Left lobe of liver (tissue), 2 donors: ENCODE measurements at regions not wholly inside any gene's neighbourhood (a gene's known extent, or its start where the extent isn't known, plus 50 kb on each side); places are given as distances from the start of the nearest gene placed in this dataset.

ENCODE experiments used
- ATAC-seq: fragments of 200-7000 bp; cut with Tn5 transposase; one replicate; pipeline ENCODE4 v1.9.1; 2020; ENCODE audit warnings: mild to moderate bottlenecking, moderate library complexity
- DNase-seq: peaks from one replicate; pipeline ENCODE4 v3.0.0-alpha.2; 2020; ENCODE audit warnings: low spot score
- donor health status: DM: no; HTN: no; CAD: no; lungs with moderate emphysema.
- donor health status: DM: no; HTN: yes; CAD: no.

DNA sequence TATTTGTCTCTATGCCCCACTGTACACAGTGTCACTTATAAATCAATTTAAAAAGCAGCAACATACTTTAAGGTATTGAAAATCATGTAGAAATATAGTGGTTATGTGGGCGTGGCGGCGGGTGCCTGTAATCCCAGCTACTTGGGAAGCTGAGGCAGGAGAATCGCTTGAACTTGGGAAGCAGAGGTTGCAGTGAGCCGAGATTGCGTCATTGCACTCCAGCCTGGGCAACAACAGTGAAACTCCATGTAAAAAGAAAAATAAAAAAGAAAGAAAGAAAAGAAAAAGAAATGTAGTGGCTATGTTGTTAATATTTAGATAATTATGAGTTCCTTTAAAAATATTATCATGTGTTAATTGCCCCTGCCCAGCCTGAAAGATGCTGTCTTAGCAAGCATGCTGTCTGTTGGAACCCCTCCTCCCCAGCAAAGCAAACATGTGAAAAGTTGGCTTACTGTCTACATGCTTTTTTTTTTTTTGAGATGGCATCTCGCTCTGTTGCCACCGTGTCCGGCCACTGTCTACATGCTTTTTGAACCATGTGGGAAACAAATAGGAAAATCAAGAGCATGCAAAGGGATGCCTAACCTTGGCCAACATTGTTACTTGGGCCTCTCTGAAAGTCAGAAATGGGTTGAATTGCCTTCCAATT is 151.4 kb upstream of the TSHZ2 start:
- ATAC-seq (peak; percentile 79), DNase-seq (no peak)

DNA sequence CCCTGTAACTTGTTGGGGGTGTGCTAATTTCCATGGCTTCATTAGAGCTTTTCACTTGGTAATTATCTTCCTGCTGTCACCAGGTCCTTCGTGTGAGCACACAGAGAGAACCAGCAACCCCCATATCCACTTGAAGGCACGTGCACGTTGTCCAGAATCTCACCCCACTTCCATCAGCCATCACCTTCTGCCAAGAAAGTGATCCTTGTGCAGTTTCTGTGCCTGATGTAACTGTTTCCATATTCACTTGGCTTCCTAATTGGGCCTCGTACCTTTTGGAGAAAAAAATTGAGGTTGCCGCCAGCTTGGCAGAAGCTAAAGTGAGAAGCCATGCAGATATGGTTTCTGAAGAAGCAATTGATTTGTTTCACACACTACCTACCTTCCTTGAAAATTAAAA is 153.7 kb upstream of the TSHZ2 start:
- DNase-seq (no peak), ATAC-seq (no peak)

DNA sequence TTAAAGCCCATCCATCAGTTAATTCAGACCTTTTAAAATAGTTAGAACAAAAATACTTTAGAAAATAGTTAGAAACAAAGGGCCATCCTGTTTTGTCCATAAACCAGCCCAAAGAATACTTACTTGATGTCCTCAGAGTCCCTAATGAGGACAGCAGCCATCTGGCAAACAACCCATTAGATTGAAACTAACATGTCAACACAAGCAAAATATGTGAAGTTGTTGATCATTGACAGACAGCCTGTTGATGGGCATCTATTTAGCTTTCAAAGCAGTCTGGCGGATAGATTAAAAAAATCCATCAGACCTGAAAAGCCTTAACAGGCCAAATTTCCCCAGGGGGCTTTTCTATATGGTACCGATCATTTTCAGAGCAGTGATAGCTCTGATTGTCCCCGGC is 154.2 kb upstream of the TSHZ2 start:
- no peak for ATAC-seq
- DNase-seq: no peak

DNA sequence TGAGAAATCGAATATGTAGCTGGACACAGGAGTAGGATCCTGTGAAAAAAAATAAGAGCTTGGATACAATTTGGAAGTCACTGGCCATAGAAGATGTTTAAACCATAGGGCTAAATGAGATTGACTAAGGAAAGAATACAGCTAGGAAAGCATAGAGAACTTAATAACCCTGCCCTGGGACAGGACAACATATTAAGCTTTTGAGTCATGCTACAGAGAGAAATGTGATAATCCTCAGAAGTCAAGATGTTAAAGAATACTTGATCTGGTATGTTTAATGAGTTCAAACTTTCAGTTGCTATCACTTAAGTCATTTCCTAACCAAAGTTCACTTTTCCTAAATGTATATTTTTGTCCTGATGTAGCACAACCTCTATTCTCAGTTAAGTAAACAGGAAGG is 154.6 kb upstream of the TSHZ2 start:
- DNase-seq (no peak), ATAC-seq (no peak)

DNA sequence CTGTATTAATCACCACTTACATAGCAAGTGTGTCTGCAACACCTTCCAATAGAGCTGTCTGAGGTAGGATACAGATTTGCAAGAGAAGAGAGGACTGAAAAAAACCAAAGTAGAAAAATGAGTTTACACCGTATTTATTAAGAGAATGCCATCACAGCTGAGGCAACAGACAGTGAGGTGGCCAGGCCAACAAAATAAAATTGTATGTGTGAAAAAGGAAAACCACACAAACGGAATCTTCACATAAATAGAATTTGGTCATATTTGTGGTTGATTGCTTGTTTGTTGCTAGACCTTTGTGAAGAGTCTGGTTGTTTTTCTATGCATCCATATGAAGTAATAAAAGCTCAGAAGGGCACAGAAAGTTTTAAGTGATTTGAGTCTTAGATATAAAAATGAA is 157.8 kb upstream of the TSHZ2 start:
- DNase-seq: no peak
- ATAC-seq: no peak

DNA sequence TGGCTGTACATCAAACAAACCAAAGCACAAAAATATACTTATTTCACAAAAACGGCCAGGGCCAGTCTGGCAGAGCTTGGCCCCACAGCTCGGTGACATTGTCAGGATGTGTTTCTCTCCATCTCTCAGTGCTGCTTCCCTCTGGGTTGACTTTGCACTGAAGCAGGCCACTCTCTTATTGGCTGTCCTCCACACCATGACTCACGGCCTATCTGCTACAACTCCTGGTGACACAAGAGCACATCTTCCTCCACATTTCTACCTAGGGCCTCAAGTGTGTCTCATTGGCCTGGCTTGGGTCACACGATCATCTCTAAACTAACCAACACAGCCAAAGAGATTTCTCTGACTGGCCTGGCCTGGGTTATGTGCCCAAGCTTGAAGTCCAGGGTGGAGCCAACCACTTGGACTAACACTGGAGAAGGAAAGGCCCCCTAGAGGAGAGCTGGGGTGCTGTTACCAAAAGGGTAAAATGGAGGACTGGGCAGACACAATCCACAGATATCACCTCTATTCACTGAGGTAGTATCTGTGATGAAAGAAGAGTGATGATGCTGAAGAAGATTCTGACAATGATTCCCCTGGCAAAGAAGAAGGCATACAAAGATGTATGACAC is 159.8 kb upstream of the TSHZ2 start:
- no peak for DNase-seq
- no peak for ATAC-seq

DNA sequence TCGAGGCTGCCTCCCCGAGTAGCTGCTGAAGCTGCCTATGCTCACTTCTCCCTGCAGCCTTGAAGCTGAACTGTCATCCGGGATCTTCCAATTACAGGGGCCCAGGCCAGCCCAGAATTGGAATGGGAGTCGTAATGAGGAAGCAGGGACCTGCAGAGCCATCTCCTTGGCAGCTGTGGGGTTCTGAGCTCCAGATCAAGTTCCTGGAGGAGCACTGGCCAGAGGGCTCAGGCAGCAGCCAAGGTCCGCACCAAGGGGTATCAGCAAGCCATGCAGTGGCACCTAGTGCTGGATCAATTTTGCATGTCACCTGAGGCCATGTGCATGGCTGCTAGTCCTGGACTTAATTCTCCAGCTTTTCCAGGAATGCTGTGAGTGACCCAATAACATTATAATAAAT is 163.2 kb upstream of the TSHZ2 start:
- ATAC-seq: no peak

DNA sequence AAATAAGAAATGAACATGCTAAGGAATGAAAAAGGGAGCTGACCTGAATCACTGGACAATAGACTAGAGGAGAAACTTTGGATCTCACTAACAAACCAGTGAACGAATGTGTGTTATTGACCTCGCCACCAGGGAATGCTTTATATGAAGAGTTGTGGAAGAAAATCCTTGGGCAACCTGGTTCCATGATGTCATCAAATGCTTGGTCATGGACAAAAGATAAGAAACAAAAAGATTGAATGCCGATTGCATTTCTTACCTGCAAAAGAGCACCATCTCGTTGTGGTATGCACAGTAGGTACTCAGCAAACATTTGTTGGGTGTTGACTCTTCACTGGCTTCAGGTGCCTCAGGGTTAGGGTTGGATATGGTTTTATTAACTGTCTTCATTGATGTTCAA is 165.2 kb upstream of the TSHZ2 start:
- ATAC-seq: no peak
- no peak for DNase-seq

More for the DNA sequence above, 163.2 kb upstream of the TSHZ2 start:
- no peak for DNase-seq

DNA sequence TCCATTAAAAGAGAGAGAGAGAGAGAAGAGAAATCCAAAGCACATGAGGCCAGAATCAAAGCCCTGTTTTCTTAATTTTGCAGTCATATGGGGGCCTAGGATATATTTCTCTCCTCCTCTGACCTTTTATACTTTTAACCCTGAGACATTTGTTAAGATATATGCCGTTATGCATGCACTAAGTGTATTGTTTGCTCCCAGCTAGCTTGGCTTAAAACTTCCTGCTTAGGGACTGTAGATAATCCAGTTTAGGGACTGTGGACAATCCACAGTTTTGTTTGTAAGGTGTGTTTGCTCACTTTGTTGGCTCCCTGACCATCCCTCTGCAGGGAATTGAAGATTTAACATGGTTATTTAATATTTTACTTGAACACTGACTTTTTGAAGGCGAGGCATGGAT is 166.3 kb upstream of the TSHZ2 start:
- DNase-seq (no peak), ATAC-seq (peak; percentile 42)

DNA sequence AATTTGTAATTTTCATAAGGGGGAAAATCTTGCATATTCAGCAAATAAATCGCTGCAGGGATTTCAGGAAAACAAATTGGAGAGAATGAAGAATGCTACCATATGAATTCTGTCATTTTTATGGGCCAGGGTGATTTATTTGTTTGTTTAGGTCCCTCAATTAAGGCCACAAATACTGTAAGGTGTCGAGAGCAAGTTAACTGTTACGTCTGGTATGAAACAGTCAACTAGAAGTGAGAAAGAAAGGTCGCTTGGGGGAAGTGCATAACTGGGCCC is 166.9 kb upstream of the TSHZ2 start:
- DNase-seq (no peak), ATAC-seq (no peak)

DNA sequence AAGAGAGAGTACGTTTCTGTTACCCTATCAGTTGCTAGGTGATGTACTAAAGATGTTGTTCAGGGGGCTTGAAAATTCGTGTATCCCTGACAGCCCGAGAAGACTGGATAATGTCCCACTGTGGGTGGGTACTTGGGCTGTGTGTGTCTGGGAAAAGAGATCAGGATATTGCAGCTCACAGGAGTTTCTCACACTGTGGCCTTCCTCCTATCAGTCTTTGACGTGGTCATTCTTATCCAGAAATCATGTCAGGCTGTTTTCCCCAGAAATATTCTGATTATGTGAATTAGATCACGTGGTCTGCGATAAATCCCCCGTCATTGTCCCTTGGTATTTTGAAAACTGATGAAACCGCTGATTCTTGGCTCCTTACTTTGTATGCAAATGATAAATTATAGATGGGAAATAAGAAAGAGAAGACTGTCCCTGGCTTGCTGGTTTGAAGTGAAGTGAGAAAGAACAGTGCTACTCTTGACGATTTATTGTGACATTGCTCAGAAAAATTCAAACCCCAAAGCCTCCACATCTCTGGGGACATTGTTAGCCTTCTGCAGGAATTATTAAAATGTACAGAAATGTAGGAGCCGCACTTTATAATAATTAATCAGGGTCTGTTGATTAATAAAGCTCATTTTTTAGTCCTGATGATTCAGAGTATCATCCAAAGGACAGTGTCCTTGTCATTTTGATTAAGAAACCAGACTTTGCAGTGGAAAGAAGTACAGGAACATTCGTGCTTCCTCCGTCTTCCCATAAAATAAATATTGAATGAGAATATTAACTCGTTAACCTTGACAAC is 167.5 kb upstream of the TSHZ2 start:
- no peak for ATAC-seq
- no peak for DNase-seq

DNA sequence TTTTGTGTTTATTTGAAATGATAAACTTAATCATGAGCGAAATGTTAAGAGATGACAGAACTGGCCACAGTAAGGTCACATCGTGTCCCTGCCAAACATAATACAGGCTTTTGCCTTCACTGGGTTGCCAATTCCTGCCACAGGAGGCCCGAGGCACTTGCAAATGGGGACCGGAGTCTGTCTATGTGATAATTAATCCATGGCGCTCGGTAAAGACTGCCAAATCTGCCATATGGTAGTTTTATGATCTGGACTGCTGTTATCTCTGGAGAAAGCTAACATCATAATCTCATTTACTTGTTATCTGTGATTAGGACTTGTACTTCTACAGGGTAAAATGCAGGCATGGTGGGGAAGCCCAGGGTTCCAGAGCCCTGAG is 170.5 kb upstream of the TSHZ2 start:
- DNase-seq (no peak), ATAC-seq (no peak)

DNA sequence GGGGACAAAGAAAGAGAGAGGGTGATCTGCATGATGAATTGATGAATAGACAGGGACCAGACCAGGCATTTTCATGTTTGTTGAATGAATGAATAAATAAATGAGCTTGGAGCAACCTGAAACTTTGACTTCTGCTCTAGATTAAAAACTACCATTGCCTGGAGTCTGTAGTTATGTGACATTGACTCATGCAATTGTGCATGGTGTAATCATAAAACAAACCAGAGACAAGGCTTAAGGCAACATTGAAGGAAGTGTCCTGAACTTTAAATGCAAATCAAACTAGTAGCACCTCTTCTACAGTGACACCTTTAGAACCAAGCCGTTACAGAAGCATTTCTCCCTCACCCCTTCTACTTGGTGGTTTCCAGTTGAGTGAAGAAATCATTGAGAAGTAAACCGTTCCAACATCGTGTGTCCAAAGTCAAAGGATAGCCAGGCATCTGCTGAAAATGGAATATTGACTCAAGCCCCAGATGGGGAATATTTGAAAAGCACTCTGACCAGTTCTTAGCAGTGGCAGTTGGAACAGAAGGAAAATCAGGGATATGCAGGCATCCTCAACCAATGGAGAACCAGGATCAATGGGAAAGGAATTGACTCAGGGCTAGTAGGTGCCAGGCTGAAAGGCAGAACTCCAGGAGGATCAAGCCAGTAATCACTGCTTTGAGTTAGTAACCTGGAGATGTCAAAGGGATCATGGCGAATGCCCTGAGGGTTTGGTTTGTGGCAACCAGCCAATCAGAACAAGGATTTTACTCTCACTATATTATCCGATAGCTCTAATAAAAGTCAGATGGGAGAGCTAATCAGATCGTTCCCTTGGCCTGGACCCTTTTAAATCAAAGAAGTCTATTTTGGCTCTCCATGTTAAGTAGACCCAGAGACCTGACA is 171.2 kb upstream of the TSHZ2 start:
- ATAC-seq (no peak), DNase-seq (no peak)

DNA sequence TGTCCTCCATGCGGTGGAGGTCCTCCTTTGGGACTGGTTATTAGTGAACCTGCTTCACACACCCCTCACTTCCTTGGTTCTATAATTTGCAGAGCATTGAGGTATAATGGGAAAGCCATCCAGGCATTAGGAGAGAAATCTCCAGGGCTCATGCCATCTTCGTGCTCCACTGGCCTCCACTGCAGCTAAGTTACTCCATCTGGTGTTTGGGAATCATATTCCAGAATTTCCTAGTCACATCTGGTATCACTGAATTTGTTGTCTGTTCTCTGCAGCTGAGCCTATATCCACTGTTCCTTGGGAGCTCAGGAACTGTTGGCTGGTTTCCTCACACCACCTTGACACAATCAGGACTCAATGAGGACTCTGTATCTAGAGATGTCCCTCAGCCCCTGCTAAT is 173.0 kb upstream of the TSHZ2 start:
- ATAC-seq (no peak), DNase-seq (no peak)

DNA sequence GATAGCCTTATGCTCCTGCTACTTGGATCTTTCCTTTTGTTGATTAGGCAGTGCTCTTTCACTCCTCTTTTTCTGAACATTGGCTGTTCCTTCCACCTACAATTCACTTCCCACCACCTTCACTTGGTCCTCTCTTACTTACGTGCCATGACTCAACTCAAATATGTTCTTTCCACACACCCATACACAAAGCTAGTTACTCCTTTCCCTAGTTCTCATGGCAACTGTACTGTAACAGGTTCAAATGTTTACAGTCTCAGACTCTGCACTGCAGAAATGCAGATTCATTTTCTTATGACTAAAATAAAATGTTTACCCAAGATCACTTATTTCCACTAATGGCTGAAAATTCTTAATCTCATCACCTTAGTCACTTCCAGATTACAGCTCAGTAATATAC is 174.0 kb upstream of the TSHZ2 start:
- ATAC-seq (no peak), DNase-seq (no peak)

DNA sequence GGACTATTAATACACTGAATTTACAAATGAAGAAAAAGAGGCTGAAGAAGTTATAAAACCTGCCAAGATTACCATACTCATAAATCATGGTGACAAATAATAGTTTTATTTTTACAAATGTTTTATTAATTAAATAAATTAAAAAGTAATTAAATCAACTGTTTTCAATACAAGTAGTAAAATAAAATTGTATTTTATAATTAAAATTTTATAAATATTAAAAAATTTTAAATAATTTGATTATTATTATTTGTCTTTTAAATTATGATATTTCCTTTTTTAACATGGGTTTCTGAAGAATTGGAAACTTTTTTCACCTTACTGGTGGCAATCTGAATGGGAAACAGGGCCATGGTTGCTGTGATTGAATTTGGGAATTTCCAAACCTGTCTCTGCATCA is 177.3 kb upstream of the TSHZ2 start:
- ATAC-seq: no peak
- no peak for DNase-seq

DNA sequence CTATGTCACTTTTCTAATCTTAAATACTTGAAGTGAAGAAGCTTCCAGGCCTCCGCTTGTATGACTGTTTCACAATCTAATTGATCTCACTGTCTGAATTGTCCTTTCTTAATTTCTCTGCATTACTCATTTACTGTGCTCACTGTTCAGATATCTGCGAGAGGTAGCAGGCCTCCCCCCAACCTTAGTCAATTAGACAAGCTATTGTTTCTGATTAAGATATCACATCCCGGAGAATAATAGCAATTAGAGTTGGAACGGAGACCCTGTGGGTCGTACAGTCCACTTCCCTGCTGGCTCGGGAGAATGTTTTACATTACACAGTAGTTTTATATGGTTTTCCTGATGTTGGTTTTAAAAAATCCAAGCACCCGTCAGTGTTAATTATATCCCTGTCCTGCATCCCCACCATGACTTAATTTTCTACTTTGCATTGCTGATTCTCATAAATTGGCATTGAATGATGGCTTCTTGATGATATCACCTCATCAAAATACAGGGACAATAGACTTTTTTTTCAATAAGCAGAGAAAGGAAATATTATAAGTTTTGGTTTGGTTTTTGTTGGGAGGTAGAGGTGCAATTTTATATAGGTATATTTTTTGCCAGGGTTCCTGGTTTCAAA is 178.7 kb upstream of the TSHZ2 start:
- DNase-seq (no peak), ATAC-seq (no peak)

DNA sequence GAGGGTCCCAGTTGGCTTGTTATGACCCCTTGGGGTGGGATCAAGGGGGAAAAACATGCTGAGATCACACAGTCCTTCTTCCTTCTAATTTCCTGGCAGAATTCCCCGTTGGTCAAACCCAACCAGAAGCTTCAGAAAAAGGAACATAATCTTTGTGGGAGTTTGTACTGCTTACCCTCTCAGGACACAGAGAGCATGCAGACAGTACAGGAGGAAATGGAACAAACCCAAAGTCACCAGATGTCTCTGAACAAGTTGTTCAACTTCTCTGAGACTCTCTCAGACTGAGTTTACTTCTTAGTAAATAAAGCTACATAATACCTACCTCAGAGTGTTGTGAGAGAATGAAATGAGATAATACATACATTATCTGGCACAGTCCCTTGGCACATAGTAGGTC is 181.1 kb upstream of the TSHZ2 start:
- ATAC-seq (no peak), DNase-seq (no peak)

DNA sequence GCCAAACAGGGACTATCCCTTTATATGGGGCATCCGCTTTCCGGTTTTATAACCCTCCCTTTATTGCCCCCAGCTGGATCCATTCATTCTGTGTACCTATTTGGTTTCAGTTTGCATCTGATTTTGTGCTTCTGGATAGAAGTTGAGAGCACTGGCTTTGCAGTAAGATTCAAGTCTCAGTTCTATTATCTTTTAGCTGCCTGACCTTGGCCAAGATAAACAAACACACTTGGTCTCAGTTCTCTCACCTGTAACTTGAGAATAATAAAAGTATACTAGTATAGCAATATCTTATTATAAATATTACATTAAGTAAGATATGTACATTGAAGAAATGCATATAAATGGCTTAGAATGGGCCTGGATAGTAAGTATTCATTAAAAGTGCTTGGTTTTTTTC is 182.4 kb upstream of the TSHZ2 start:
- ATAC-seq: no peak
- no peak for DNase-seq

DNA sequence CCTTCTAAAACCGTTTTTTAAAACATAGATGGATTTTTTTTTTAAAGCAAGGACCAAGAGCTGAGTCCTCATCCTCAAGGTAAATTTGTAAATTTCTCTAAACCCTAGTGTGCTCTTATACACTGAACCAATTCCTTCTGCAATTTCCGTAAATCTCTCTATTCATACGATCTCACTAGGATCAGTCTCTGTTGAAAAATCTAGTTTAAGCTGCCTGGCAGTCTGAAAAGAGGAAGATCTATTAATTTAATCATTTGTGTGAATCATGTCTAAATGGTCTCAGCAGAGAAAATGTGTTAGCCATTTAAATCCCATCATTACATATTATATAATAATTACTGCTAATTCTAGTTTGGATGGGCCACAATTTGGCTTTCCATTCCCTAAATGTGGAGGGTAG is 184.2 kb upstream of the TSHZ2 start:
- no peak for DNase-seq
- ATAC-seq: no peak

DNA sequence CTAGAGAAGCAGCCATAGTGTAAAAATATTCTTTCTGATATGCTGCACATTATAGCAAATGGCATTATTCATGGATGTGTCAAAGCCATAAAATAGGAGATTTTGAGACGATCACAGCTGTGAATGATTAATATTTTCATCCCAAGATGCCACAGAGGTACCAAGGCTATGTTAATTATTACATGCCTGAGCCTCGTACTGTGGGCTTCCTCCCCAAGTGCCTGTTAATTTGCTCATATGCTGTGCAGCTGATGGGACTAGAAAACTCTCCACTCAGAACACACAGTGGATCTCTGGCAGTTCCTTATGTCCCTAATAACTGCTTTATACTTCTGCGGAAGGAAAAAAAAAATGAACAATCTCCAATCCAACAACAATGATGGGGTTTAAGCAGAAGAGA is 184.9 kb upstream of the TSHZ2 start:
- no peak for DNase-seq
- no peak for ATAC-seq
